ENCODE measurements at regions not wholly inside any gene's neighbourhood (a gene's known extent, or its start where the extent isn't known, plus 50 kb on each side); places are given as distances from the start of the nearest gene placed in this dataset.

- no peak for DNase-seq (ENCODE audit: low read depth in 4 of 4, low spot score in 3 of 4)
Measured at GRCh38 chr3:116630494-116630893, 79.1 kb upstream of the TUSC7 start.

- no peak for DNase-seq (ENCODE audit: low read depth in 4 of 4, low spot score in 3 of 4)
Measured at GRCh38 chr3:116639641-116640040, 69.9 kb upstream of the TUSC7 start.

GRCh38 chr3:116640109-116640508, 69.5 kb upstream of the TUSC7 start:
- DNase-seq (ENCODE audit: low read depth in 4 of 4, low spot score in 3 of 4) = no peak

- no peak for DNase-seq (ENCODE audit: low read depth in 4 of 4, low spot score in 3 of 4)
Measured at GRCh38 chr3:116643001-116643400, 66.6 kb upstream of the TUSC7 start.

GRCh38 chr3:116647996-116648395, 61.6 kb upstream of the TUSC7 start:
- DNase-seq (ENCODE audit: low read depth in 4 of 4, low spot score in 3 of 4) = no peak

Measured in left renal pelvis (tissue), 4 donors.